ENCODE measurements at regions not wholly inside any gene's neighbourhood (a gene's known extent, or its start where the extent isn't known, plus 50 kb on each side); places are given as distances from the start of the nearest gene placed in this dataset.

DNA sequence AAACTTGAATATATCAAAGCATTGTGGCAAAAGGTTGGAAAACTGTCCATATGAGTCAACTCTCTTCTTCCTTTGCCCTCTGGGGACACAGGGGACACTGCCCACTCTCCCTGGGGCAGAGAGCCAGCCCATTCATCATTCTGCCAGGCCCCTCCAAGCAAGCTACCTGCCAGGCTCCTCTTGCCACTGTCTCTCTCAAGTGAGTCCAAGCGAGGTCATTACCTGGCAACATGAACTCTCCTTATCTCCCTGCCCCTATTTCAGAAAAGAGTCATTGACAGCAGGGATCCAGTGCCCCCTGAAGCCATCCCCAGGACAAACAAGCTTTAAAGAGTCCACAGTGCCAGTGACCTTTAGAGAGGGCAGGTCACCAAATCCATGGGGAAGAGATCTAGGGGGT lies 312.7 kb upstream of the PPARGC1A start (continued):
- TF ChIP-seq, protein P1, sequence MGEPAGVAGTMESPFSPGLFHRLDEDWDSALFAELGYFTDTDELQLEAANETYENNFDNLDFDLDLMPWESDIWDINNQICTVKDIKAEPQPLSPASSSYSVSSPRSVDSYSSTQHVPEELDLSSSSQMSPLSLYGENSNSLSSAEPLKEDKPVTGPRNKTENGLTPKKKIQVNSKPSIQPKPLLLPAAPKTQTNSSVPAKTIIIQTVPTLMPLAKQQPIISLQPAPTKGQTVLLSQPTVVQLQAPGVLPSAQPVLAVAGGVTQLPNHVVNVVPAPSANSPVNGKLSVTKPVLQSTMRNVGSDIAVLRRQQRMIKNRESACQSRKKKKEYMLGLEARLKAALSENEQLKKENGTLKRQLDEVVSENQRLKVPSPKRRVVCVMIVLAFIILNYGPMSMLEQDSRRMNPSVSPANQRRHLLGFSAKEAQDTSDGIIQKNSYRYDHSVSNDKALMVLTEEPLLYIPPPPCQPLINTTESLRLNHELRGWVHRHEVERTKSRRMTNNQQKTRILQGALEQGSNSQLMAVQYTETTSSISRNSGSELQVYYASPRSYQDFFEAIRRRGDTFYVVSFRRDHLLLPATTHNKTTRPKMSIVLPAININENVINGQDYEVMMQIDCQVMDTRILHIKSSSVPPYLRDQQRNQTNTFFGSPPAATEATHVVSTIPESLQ (CRISPR knock-in tag; IDR thresholded peaks at IDR 0.05): no peak
- no peak for TF ChIP-seq EMX1 (CRISPR knock-in tag; IDR thresholded peaks at IDR 0.05)

DNA sequence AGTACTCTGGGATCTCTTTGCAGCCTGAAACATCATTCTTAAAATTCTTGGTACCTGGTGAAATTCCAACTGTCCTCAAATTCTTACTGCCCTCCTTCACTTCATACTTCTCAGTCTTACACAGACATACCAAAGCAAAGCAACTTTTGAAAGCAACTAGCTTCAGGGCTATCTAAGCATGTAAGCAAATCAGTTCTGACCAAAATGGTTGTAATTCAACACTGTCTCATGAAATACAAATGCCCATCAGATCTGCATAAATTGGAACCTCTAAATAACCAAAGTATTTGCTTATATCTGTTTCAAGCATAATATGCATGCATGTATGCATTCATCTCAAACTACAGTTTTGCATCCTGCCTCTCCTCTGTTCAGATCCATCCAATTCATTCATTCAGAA lies 308.1 kb upstream of the PPARGC1A start:
- POLR2A ChIA-PET: no interaction called here
- no peak for ATAC-seq
- CTCF ChIA-PET: no interaction called here

DNA sequence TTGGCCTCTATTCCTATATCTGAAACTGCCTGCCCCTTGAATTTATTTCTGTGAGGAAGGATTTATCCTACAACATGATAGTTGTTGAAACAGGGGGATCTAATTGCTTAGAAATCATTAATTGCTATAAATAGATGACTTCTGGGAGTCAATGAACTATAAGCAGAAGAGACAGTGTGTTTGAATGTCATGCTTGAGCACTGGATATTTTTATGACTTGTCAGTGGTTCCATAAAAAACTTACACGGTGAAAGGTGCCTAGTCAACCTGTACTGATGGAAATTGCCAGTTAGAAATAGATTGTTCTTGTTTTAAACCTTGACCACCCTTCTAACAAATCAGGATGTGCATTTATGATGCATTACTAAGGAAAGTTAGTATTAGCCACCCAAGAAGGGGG lies 306.9 kb upstream of the PPARGC1A start:
- H3K4me1 Mint-ChIP-seq: peaks cover 27% of the 10 kb centered on the region
- ChIA-PET POLR2A (no interaction called here), CTCF (no interaction called here)
- no peaks in the 10 kb centered on the region for H3K36me3 Mint-ChIP-seq
- no peak for DNase-seq (ENCODE audit: low spot score)
- no peak overlapping the region for H3K4me3 Mint-ChIP-seq
- TF ChIP-seq NR3C1 (CRISPR knock-in tag; conservative IDR thresholded peaks at IDR 0.05; ENCODE audit: low read depth): no peak
- TF ChIP-seq ZNF317 (CRISPR knock-in tag; IDR thresholded peaks at IDR 0.05; ENCODE audit: borderline replicate concordance, low read depth): no peak
- TF ChIP-seq JAZF1 (CRISPR knock-in tag; IDR thresholded peaks at IDR 0.05): no peak
- TF ChIP-seq, protein P2, sequence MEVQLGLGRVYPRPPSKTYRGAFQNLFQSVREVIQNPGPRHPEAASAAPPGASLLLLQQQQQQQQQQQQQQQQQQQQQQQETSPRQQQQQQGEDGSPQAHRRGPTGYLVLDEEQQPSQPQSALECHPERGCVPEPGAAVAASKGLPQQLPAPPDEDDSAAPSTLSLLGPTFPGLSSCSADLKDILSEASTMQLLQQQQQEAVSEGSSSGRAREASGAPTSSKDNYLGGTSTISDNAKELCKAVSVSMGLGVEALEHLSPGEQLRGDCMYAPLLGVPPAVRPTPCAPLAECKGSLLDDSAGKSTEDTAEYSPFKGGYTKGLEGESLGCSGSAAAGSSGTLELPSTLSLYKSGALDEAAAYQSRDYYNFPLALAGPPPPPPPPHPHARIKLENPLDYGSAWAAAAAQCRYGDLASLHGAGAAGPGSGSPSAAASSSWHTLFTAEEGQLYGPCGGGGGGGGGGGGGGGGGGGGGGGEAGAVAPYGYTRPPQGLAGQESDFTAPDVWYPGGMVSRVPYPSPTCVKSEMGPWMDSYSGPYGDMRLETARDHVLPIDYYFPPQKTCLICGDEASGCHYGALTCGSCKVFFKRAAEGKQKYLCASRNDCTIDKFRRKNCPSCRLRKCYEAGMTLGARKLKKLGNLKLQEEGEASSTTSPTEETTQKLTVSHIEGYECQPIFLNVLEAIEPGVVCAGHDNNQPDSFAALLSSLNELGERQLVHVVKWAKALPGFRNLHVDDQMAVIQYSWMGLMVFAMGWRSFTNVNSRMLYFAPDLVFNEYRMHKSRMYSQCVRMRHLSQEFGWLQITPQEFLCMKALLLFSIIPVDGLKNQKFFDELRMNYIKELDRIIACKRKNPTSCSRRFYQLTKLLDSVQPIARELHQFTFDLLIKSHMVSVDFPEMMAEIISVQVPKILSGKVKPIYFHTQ (CRISPR knock-in tag; IDR thresholded peaks at IDR 0.05): no peak
- TF ChIP-seq RORB (CRISPR knock-in tag; IDR thresholded peaks at IDR 0.05): no peak
- TF ChIP-seq, protein P3, sequence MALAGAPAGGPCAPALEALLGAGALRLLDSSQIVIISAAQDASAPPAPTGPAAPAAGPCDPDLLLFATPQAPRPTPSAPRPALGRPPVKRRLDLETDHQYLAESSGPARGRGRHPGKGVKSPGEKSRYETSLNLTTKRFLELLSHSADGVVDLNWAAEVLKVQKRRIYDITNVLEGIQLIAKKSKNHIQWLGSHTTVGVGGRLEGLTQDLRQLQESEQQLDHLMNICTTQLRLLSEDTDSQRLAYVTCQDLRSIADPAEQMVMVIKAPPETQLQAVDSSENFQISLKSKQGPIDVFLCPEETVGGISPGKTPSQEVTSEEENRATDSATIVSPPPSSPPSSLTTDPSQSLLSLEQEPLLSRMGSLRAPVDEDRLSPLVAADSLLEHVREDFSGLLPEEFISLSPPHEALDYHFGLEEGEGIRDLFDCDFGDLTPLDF (CRISPR knock-in tag; IDR thresholded peaks at IDR 0.05): no peak
- TF ChIP-seq ZNF219 (CRISPR knock-in tag; IDR thresholded peaks at IDR 0.05; ENCODE audit: borderline replicate concordance): no peak
- no peak for TF ChIP-seq TEAD1 (CRISPR knock-in tag; IDR thresholded peaks at IDR 0.05)
- H3K9me3 Mint-ChIP-seq: no peaks in the 10 kb centered on the region
- no peak overlapping the region for H3K27ac Mint-ChIP-seq
- no peaks in the 10 kb centered on the region; the same call in 1 of the 2 replicates for H3K27me3 Mint-ChIP-seq (ENCODE audit: low read depth)
- no peak for ATAC-seq

More for the DNA sequence above, 308.1 kb upstream of the PPARGC1A start:
- H3K27me3 Mint-ChIP-seq (ENCODE audit: low read depth): no peaks in the 10 kb centered on the region; the same call in 1 of the 2 replicates
- no peak overlapping the region for H3K4me3 Mint-ChIP-seq
- H3K4me1 Mint-ChIP-seq: peaks cover 27% of the 10 kb centered on the region
- TF ChIP-seq ZNF671 (CRISPR knock-in tag; IDR thresholded peaks at IDR 0.05) (no peak), GTF2I (CRISPR knock-in tag; conservative IDR thresholded peaks at IDR 0.05) (no peak), RELA (CRISPR knock-in tag; IDR thresholded peaks at IDR 0.05; ENCODE audit: borderline replicate concordance) (no peak), RORB (CRISPR knock-in tag; IDR thresholded peaks at IDR 0.05) (no peak), NR1H2 (CRISPR knock-in tag; IDR thresholded peaks at IDR 0.05) (no peak), CREB1 (CRISPR knock-in tag; IDR thresholded peaks at IDR 0.05) (no peak), ELF4 (CRISPR knock-in tag; IDR thresholded peaks at IDR 0.05; ENCODE audit: low read depth) (no peak), SMAD4 (CRISPR knock-in tag; IDR thresholded peaks at IDR 0.05) (no peak), ZNF416 (CRISPR knock-in tag; IDR thresholded peaks at IDR 0.05) (no peak), FOXJ3 (CRISPR knock-in tag; IDR thresholded peaks at IDR 0.05; ENCODE audit: borderline replicate concordance) (no peak), JAZF1 (CRISPR knock-in tag; IDR thresholded peaks at IDR 0.05) (no peak)
- TF ChIP-seq, protein P4, sequence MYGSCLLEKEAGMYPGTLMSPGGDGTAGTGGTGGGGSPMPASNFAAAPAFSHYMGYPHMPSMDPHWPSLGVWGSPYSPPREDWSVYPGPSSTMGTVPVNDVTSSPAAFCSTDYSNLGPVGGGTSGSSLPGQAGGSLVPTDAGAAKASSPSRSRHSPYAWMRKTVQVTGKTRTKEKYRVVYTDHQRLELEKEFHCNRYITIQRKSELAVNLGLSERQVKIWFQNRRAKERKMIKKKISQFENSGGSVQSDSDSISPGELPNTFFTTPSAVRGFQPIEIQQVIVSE (CRISPR knock-in tag; IDR thresholded peaks at IDR 0.05; ENCODE audit: borderline replicate concordance): no peak
- TF ChIP-seq, protein P1 (CRISPR knock-in tag; IDR thresholded peaks at IDR 0.05): no peak
- TF ChIP-seq, protein P5, sequence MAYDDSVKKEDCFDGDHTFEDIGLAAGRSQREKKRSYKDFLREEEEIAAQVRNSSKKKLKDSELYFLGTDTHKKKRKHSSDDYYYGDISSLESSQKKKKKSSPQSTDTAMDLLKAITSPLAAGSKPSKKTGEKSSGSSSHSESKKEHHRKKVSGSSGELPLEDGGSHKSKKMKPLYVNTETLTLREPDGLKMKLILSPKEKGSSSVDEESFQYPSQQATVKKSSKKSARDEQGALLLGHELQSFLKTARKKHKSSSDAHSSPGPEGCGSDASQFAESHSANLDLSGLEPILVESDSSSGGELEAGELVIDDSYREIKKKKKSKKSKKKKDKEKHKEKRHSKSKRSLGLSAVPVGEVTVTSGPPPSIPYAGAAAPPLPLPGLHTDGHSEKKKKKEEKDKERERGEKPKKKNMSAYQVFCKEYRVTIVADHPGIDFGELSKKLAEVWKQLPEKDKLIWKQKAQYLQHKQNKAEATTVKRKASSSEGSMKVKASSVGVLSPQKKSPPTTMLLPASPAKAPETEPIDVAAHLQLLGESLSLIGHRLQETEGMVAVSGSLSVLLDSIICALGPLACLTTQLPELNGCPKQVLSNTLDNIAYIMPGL (CRISPR knock-in tag; IDR thresholded peaks at IDR 0.05): no peak
- H3K9me3 Mint-ChIP-seq: no peaks in the 10 kb centered on the region
- DNase-seq (ENCODE audit: low spot score): no peak
- H3K36me3 Mint-ChIP-seq: no peaks in the 10 kb centered on the region
- H3K27ac Mint-ChIP-seq: no peak overlapping the region
